ENCODE measurements at regions not wholly inside any gene's neighbourhood (a gene's known extent, or its start where the extent isn't known, plus 50 kb on each side); places are given as distances from the start of the nearest gene placed in this dataset.

- no peak for DNase-seq
- H3K27ac ChIP-seq (ENCODE audit: low read depth in 1 of 2, low read length in 2 of 2): no peak overlapping the region
- no peaks in the 10 kb centered on the region for H3K9me3 ChIP-seq (ENCODE audit: control insufficient read depth in 1 of 2, insufficient read depth in 1 of 2, low read length in 2 of 2)
- no peak overlapping the region for H3K27ac Mint-ChIP-seq
- CTCF ChIA-PET: no interaction called here
- TF ChIP-seq CTCF (IDR thresholded peaks at IDR 0.05): no peak
- no peaks in the 10 kb centered on the region for H3K4me1 ChIP-seq (ENCODE audit: insufficient read depth, low read length)
- POLR2A ChIA-PET: no interaction called here
- H3K36me3 ChIP-seq (ENCODE audit: insufficient read depth, low read length): no peaks in the 10 kb centered on the region
- no peaks in the 10 kb centered on the region for H3K36me3 Mint-ChIP-seq (ENCODE audit: low read depth)
- no peak for ATAC-seq (ENCODE audit: poor library complexity)
- H3K27me3 ChIP-seq (ENCODE audit: control insufficient read depth in 1 of 2, insufficient read depth in 2 of 2, low read length in 2 of 2): no peaks in the 10 kb centered on the region
- no peak overlapping the region for H3K4me3 Mint-ChIP-seq
- no peaks in the 10 kb centered on the region for H3K9me3 Mint-ChIP-seq
- no peak overlapping the region for H3K4me3 ChIP-seq (ENCODE audit: low read length)
- no peaks in the 10 kb centered on the region for H3K27me3 Mint-ChIP-seq
- intact Hi-C loops (cut with DNase I, micrococcal nuclease): no loop called here
- no peaks in the 10 kb centered on the region for H3K4me1 Mint-ChIP-seq (ENCODE audit: low read depth)
These were observed 73.1 kb upstream of the RPRM start for GRCh38 chr2:153551698-153552097.

- no peak for ATAC-seq (ENCODE audit: poor library complexity)
- CTCF ChIA-PET: no interaction called here
These were observed 78.6 kb upstream of the RPRM start for GRCh38 chr2:153557211-153557610.

GRCh38 chr2:153557714-153558113 lies 79.2 kb upstream of the RPRM start:
- ChIA-PET CTCF (no interaction called here), POLR2A (no interaction called here)
- Histone ChIP-seq H3K4me1 (ENCODE audit: insufficient read depth, low read length) (no peaks in the 10 kb centered on the region), H3K36me3 (ENCODE audit: insufficient read depth, low read length) (no peaks in the 10 kb centered on the region), H3K27me3 (ENCODE audit: control insufficient read depth in 1 of 2, insufficient read depth in 2 of 2, low read length in 2 of 2) (no peaks in the 10 kb centered on the region), H3K4me3 (ENCODE audit: low read length) (no peak overlapping the region), H3K9me3 (ENCODE audit: control insufficient read depth in 1 of 2, insufficient read depth in 1 of 2, low read length in 2 of 2) (no peaks in the 10 kb centered on the region), H3K27ac (ENCODE audit: low read depth in 1 of 2, low read length in 2 of 2) (no peak overlapping the region)
- no peak for TF ChIP-seq CTCF (IDR thresholded peaks at IDR 0.05)
- intact Hi-C loops (cut with DNase I, micrococcal nuclease): no loop called here
- DNase-seq (no peak), ATAC-seq (ENCODE audit: poor library complexity) (no peak)
- Mint-ChIP-seq H3K9me3 (no peaks in the 10 kb centered on the region), H3K4me3 (no peak overlapping the region), H3K36me3 (ENCODE audit: low read depth) (no peaks in the 10 kb centered on the region), H3K27me3 (no peaks in the 10 kb centered on the region), H3K4me1 (ENCODE audit: low read depth) (no peaks in the 10 kb centered on the region), H3K27ac (no peak overlapping the region)

More at GRCh38 chr2:153557211-153557610, 78.6 kb upstream of the RPRM start:
- H3K9me3 ChIP-seq (ENCODE audit: control insufficient read depth in 1 of 2, insufficient read depth in 1 of 2, low read length in 2 of 2): no peaks in the 10 kb centered on the region
- H3K27ac ChIP-seq (ENCODE audit: low read depth in 1 of 2, low read length in 2 of 2): no peak overlapping the region
- no peak overlapping the region for H3K4me3 ChIP-seq (ENCODE audit: low read length)
- Mint-ChIP-seq H3K4me3 (no peak overlapping the region), H3K36me3 (ENCODE audit: low read depth) (no peaks in the 10 kb centered on the region), H3K27me3 (no peaks in the 10 kb centered on the region), H3K9me3 (no peaks in the 10 kb centered on the region), H3K27ac (no peak overlapping the region), H3K4me1 (ENCODE audit: low read depth) (no peaks in the 10 kb centered on the region)
- POLR2A ChIA-PET: no interaction called here
- no peaks in the 10 kb centered on the region for H3K27me3 ChIP-seq (ENCODE audit: control insufficient read depth in 1 of 2, insufficient read depth in 2 of 2, low read length in 2 of 2)
- no peak for TF ChIP-seq CTCF (IDR thresholded peaks at IDR 0.05)
- H3K4me1 ChIP-seq (ENCODE audit: insufficient read depth, low read length): no peaks in the 10 kb centered on the region
- no peak for DNase-seq
- intact Hi-C loops (cut with DNase I, micrococcal nuclease): no loop called here
- H3K36me3 ChIP-seq (ENCODE audit: insufficient read depth, low read length): no peaks in the 10 kb centered on the region
